Neural progenitor cell (in vitro differentiated cells): ENCODE measurements at regions not wholly inside any gene's neighbourhood (a gene's known extent, or its start where the extent isn't known, plus 50 kb on each side); places are given as distances from the start of the nearest gene placed in this dataset.

Source experiments
- EZH2phosphoT487 ChIP-seq: fragments of 200-600 bp; sonication (generic); IDR thresholded peaks from 2 replicates; pipeline ENCODE4 v1.6.1; 2017; ENCODE audit warnings: antibody characterized with exemption
- TF ChIP-seq, protein P1 (sequence below): fragments of 200-600 bp; sonication (generic); IDR thresholded peaks from 2 replicates; pipeline ENCODE4 v1.5.1; 2017; ENCODE audit warnings: antibody characterized with exemption, mild to moderate bottlenecking

DNA sequence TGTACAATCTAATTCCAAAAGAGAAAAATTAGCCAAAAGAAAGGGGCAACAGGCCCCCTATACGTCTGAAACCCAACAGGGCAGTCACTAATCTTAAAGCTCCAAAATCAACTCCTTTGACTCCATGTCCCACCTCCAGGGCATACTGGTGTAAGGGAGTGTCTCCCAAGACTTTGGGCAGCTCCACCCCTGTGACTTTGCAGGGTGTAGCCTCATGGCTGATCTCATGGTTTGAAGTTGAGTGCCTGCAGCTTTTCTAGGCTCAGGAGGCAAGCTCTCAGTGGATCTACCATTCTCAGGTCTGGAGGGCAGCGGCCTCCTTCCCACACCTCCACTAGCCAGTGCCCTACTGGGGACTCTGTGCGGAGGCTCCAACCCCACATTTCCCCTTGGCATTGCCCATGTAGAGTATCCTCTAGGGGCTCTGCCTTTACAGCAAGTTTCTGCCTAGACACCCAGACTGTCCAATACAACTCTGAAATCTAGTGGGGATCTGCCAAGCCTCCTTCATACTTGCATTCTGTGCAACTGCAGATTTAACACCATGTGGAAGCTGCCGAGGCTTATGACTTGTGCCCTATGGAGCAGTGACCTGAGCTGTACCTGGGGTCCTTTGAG, 94.5 kb downstream of the TRIM29 start:
- TF ChIP-seq, protein P1, sequence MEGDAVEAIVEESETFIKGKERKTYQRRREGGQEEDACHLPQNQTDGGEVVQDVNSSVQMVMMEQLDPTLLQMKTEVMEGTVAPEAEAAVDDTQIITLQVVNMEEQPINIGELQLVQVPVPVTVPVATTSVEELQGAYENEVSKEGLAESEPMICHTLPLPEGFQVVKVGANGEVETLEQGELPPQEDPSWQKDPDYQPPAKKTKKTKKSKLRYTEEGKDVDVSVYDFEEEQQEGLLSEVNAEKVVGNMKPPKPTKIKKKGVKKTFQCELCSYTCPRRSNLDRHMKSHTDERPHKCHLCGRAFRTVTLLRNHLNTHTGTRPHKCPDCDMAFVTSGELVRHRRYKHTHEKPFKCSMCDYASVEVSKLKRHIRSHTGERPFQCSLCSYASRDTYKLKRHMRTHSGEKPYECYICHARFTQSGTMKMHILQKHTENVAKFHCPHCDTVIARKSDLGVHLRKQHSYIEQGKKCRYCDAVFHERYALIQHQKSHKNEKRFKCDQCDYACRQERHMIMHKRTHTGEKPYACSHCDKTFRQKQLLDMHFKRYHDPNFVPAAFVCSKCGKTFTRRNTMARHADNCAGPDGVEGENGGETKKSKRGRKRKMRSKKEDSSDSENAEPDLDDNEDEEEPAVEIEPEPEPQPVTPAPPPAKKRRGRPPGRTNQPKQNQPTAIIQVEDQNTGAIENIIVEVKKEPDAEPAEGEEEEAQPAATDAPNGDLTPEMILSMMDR: no peak
- TF ChIP-seq EZH2phosphoT487: no peak
